ENCODE measurements at regions not wholly inside any gene's neighbourhood (a gene's known extent, or its start where the extent isn't known, plus 50 kb on each side); places are given as distances from the start of the nearest gene placed in this dataset.

GRCh38 chr10:118408181-118408580 lies 66.1 kb upstream of the FAM204A start:
- DNase-seq, result no peak

GRCh38 chr10:118407777-118408176 lies 65.7 kb upstream of the FAM204A start:
- no peak for DNase-seq

GRCh38 chr10:118407026-118407425 lies 64.9 kb upstream of the FAM204A start:
- no peak for DNase-seq

GRCh38 chr10:118405928-118406327 lies 63.8 kb upstream of the FAM204A start:
- no peak for DNase-seq

GRCh38 chr10:118403967-118404366 lies 61.8 kb upstream of the FAM204A start:
- DNase-seq, result no peak

- no peak for DNase-seq
Observed at GRCh38 chr10:118401708-118402193, 59.6 kb upstream of the FAM204A start.

GRCh38 chr10:118397391-118397790 lies 55.3 kb upstream of the FAM204A start:
- no peak for DNase-seq

- DNase-seq, result no peak
Observed at GRCh38 chr10:118395947-118396346, 53.8 kb upstream of the FAM204A start.

- DNase-seq, result no peak
Observed at GRCh38 chr10:118394301-118395200, 52.4 kb upstream of the FAM204A start.

GRCh38 chr10:118392761-118393160 lies 50.6 kb upstream of the FAM204A start:
- no peak for DNase-seq
